ENCODE measurements at regions not wholly inside any gene's neighbourhood (a gene's known extent, or its start where the extent isn't known, plus 50 kb on each side); places are given as distances from the start of the nearest gene placed in this dataset.

- TF ChIP-seq EP300 (IDR thresholded peaks at IDR 0.05) (no peak), POLR2A (IDR thresholded peaks at IDR 0.05) (no peak), CTCF (IDR thresholded peaks at IDR 0.05) (no peak), POLR2AphosphoS5 (IDR thresholded peaks at IDR 0.05) (no peak)
Observed at GRCh38 chr2:11058129-11058528, 97.1 kb upstream of the SLC66A3 start.

GRCh38 chr2:11060376-11061169 lies 94.7 kb upstream of the SLC66A3 start:
- Histone ChIP-seq H3K4me3 (no peak overlapping the region), H3K36me3 (no peaks in the 10 kb centered on the region), H3K4me1 (no peaks in the 10 kb centered on the region), H3K27ac (no peak overlapping the region), H3K27me3 (peaks cover 9% of the 10 kb centered on the region), H3K9me3 (peaks cover 0 to 32% (median 0%) of the 10 kb centered on the region in 3 donors)
- ATAC-seq = no peak
- 86 to 98% methylated on average over 3 of the region's 3 CpGs for WGBS, 2 donors (ENCODE audit: low coverage in 1 of 2)
- TF ChIP-seq POLR2AphosphoS5 (IDR thresholded peaks at IDR 0.05) = no peak
- no peak for TF ChIP-seq CTCF (IDR thresholded peaks at IDR 0.05)
- no peak for TF ChIP-seq POLR2A (IDR thresholded peaks at IDR 0.05)
- TF ChIP-seq EP300 (IDR thresholded peaks at IDR 0.05) = no peak

More at GRCh38 chr2:11058129-11058528, 97.1 kb upstream of the SLC66A3 start:
- no peak for ATAC-seq
- H3K27ac ChIP-seq = no peak overlapping the region
- H3K27me3 ChIP-seq = peaks cover 15% of the 10 kb centered on the region
- H3K36me3 ChIP-seq = no peaks in the 10 kb centered on the region
- H3K4me3 ChIP-seq = no peak overlapping the region
- WGBS, 2 donors (ENCODE audit: low coverage in 1 of 2) = 41 to 55% methylated on average over 5 of the region's 5 CpGs
- H3K9me3 ChIP-seq = peaks cover 0 to 30% (median 0%) of the 10 kb centered on the region in 3 donors
- H3K4me1 ChIP-seq = no peaks in the 10 kb centered on the region

GRCh38 chr2:11065833-11066485 lies 89.3 kb upstream of the SLC66A3 start:
- WGBS, 2 donors (ENCODE audit: low coverage in 1 of 2) = 19 to 21% methylated on average over 7 to 10 of the region's 12 CpGs
- no peak for TF ChIP-seq POLR2AphosphoS5 (IDR thresholded peaks at IDR 0.05)
- TF ChIP-seq EP300 (IDR thresholded peaks at IDR 0.05) = no peak
- no peak for TF ChIP-seq CTCF (IDR thresholded peaks at IDR 0.05)
- no peak for TF ChIP-seq POLR2A (IDR thresholded peaks at IDR 0.05)
- Histone ChIP-seq H3K9me3 (peaks cover 0 to 22% (median 0%) of the 10 kb centered on the region in 3 donors), H3K4me1 (no peaks in the 10 kb centered on the region), H3K4me3 (no peak overlapping the region), H3K27me3 (peaks cover 42% of the 10 kb centered on the region), H3K36me3 (no peaks in the 10 kb centered on the region), H3K27ac (no peak overlapping the region)
- ATAC-seq = no peak

GRCh38 chr2:11067221-11068078 lies 87.8 kb upstream of the SLC66A3 start:
- no peak overlapping the region for H3K4me3 ChIP-seq
- WGBS, 2 donors (ENCODE audit: low coverage in 1 of 2) = 91% methylated on average over 14 of the region's 22 CpGs; no CpG with 5 or more reads in 1 of the 2 donors
- H3K27me3 ChIP-seq = peaks cover 54% of the 10 kb centered on the region
- ATAC-seq = no peak
- TF ChIP-seq POLR2AphosphoS5 (IDR thresholded peaks at IDR 0.05) = no peak
- TF ChIP-seq EP300 (IDR thresholded peaks at IDR 0.05) = no peak
- TF ChIP-seq POLR2A (IDR thresholded peaks at IDR 0.05) = no peak
- no peak for TF ChIP-seq CTCF (IDR thresholded peaks at IDR 0.05)
- H3K4me1 ChIP-seq = no peaks in the 10 kb centered on the region
- no peaks in the 10 kb centered on the region for H3K36me3 ChIP-seq
- no peak overlapping the region for H3K27ac ChIP-seq
- peaks cover 0 to 9% (median 0%) of the 10 kb centered on the region in 3 donors for H3K9me3 ChIP-seq

Measured in gastroesophageal sphincter (tissue), 4 donors.